Thyroid gland (tissue), 4 donors: ENCODE measurements at regions not wholly inside any gene's neighbourhood (a gene's known extent, or its start where the extent isn't known, plus 50 kb on each side); places are given as distances from the start of the nearest gene placed in this dataset.

Experiments used
- POLR2A ChIP-seq, 2 donors: fragments of 450-650 bp; IDR thresholded peaks; one replicate each; pipeline ENCODE4 v1.6.1; 2017; ENCODE audit warnings: antibody characterized with exemption in 2 of 2, mild to moderate bottlenecking in 2 of 2, moderate library complexity in 1 of 2
- TF ChIP-seq, protein P1 (sequence below), 6 experiments: fragments of 200-600 bp in 3 of 6; fragments of 450-650 bp in 3 of 6; sonication (generic) in 3 of 6; IDR thresholded peaks; one replicate each; pipeline ENCODE4 v1.5.1; 2016 to 2019; ENCODE audit warnings: antibody characterized with exemption in 6 of 6, mild to moderate bottlenecking in 2 of 6, inconsistent platforms in 1 of 6, moderate library complexity in 1 of 6

DNA sequence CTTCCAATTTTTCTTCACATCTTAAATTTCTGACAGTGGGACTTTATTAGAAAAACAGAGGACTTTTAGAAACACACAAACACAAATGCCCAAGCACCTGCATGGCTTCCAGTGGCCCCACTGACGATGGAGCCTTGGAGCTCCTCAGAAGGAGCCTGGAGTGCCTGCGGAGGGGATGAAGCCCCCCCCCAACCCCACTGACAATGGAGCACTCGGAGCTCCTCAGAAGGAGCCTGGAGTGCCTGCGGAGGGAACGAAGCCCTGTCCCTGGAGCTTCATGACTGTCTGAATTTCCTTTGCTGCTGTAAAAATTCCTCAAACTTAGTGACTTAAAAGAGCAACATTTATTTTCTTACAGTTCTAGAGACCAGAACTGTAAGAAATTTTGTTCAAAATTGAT lies 80.1 kb upstream of the VRK1 start:
- TF ChIP-seq, protein P1, sequence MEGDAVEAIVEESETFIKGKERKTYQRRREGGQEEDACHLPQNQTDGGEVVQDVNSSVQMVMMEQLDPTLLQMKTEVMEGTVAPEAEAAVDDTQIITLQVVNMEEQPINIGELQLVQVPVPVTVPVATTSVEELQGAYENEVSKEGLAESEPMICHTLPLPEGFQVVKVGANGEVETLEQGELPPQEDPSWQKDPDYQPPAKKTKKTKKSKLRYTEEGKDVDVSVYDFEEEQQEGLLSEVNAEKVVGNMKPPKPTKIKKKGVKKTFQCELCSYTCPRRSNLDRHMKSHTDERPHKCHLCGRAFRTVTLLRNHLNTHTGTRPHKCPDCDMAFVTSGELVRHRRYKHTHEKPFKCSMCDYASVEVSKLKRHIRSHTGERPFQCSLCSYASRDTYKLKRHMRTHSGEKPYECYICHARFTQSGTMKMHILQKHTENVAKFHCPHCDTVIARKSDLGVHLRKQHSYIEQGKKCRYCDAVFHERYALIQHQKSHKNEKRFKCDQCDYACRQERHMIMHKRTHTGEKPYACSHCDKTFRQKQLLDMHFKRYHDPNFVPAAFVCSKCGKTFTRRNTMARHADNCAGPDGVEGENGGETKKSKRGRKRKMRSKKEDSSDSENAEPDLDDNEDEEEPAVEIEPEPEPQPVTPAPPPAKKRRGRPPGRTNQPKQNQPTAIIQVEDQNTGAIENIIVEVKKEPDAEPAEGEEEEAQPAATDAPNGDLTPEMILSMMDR (IDR thresholded peaks at IDR 0.05) = no peak
- TF ChIP-seq POLR2A (IDR thresholded peaks at IDR 0.05) = no peak
